ENCODE measurements at regions not wholly inside any gene's neighbourhood (a gene's known extent, or its start where the extent isn't known, plus 50 kb on each side); places are given as distances from the start of the nearest gene placed in this dataset.
"Not testable (repeated sequence)": the region's sequence is repeated elsewhere in the genome, so short reads cannot be mapped to it uniquely, and the experiment has no call there.

GRCh38 chr18:25544546-25545287 is 192.8 kb upstream of the ZNF521 start:
- no peak for DNase-seq

GRCh38 chr18:25538175-25538922 is 186.4 kb upstream of the ZNF521 start:
- no peak for DNase-seq

- DNase-seq = no peak
Measured at GRCh38 chr18:25535495-25535894, 183.5 kb upstream of the ZNF521 start.

GRCh38 chr18:25534401-25534800 is 182.4 kb upstream of the ZNF521 start:
- DNase-seq = no peak

GRCh38 chr18:25533218-25533617 is 181.3 kb upstream of the ZNF521 start:
- DNase-seq = no peak

- DNase-seq = no peak
Measured at GRCh38 chr18:25531207-25531606, 179.2 kb upstream of the ZNF521 start.

- not testable (repeated sequence) for DNase-seq
Measured at GRCh38 chr18:25525789-25526188, 173.8 kb upstream of the ZNF521 start.

GRCh38 chr18:25518716-25519053 is 166.7 kb upstream of the ZNF521 start:
- no peak for DNase-seq

GRCh38 chr18:25517881-25518715 is 166.1 kb upstream of the ZNF521 start:
- no peak for DNase-seq

- no peak for DNase-seq
Measured at GRCh38 chr18:25516747-25517498, 165.0 kb upstream of the ZNF521 start.

GRCh38 chr18:25516121-25516520 is 164.2 kb upstream of the ZNF521 start:
- no peak for DNase-seq

- no peak for DNase-seq
Measured at GRCh38 chr18:25510096-25510495, 158.1 kb upstream of the ZNF521 start.

GRCh38 chr18:25503567-25504081 is 151.7 kb upstream of the ZNF521 start:
- DNase-seq = no peak

- DNase-seq = no peak
Measured at GRCh38 chr18:25497151-25497794, 145.3 kb upstream of the ZNF521 start.

- DNase-seq = no peak
Measured at GRCh38 chr18:25496544-25496943, 144.6 kb upstream of the ZNF521 start.

GRCh38 chr18:25495606-25496005 is 143.6 kb upstream of the ZNF521 start:
- DNase-seq = no peak

GRCh38 chr18:25494888-25495287 is 142.9 kb upstream of the ZNF521 start:
- no peak for DNase-seq

- no peak for DNase-seq
Measured at GRCh38 chr18:25493401-25493800, 141.4 kb upstream of the ZNF521 start.

- DNase-seq = no peak
Measured at GRCh38 chr18:25490316-25490715, 138.3 kb upstream of the ZNF521 start.

GRCh38 chr18:25473008-25473407 is 121.0 kb upstream of the ZNF521 start:
- no peak for DNase-seq

- DNase-seq = not testable (repeated sequence)
Measured at GRCh38 chr18:25470756-25471524, 119.0 kb upstream of the ZNF521 start.

Measured in stimulated activated CD4-positive, alpha-beta T cell treated with anti-CD3 and anti-CD28 coated beads, Interleukin-15, amount 100 ng/mL, for 24 hours (primary cell).